HG03565 (cell line): ENCODE measurements at regions not wholly inside any gene's neighbourhood (a gene's known extent, or its start where the extent isn't known, plus 50 kb on each side); places are given as distances from the start of the nearest gene placed in this dataset.
"Not testable (repeated sequence)": the region's sequence is repeated elsewhere in the genome, so short reads cannot be mapped to it uniquely, and the experiment has no call there.

Experiments used
- ATAC-seq: cut with Tn5 transposase; IDR thresholded peaks from one replicate; pipeline ENCODE4 v1.9.1; 2021; ENCODE audit warnings: mild to moderate bottlenecking, moderate library complexity; ENCODE audit not compliant: unreplicated experiment

DNA sequence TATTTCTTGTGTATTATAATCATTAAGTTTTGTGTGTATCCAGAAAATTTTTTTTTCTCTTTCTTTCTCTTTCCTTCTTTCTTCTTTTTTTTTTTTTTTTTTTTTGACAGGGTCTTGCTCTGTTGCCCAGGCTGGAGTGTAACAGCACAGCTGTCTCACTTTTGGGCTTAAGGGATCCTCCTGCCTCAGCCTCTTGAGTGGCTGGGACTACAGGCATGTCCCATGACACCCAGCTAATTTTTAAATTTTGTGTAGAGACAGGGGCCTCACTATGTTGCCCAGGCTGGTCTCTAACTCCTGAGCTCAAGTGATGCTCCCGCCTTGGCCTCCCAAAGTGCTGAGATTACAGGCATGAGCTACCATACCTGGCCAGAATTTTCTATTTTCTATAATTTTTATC lies 120.2 kb upstream of the LDB2 start:
- not testable (repeated sequence) for ATAC-seq

DNA sequence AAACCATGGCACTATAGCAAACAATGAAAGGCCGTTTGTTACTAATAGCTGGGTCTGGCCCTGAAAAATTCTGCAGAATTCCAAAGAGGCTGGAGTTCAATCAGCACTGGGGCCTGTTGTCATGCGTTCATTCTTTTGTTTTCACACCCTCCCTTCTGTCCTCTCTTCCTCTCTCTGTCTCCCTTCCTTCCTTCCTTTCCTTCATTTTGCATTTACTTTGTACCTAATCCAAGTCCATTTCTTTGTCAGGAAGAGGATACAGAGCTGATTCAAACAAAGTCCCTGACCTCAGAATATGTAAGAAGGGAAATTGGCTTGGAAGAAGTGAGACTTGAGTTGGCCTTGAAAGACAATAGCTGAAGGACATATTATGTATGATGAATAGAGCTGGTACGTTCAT lies 119.6 kb upstream of the LDB2 start:
- no peak for ATAC-seq

DNA sequence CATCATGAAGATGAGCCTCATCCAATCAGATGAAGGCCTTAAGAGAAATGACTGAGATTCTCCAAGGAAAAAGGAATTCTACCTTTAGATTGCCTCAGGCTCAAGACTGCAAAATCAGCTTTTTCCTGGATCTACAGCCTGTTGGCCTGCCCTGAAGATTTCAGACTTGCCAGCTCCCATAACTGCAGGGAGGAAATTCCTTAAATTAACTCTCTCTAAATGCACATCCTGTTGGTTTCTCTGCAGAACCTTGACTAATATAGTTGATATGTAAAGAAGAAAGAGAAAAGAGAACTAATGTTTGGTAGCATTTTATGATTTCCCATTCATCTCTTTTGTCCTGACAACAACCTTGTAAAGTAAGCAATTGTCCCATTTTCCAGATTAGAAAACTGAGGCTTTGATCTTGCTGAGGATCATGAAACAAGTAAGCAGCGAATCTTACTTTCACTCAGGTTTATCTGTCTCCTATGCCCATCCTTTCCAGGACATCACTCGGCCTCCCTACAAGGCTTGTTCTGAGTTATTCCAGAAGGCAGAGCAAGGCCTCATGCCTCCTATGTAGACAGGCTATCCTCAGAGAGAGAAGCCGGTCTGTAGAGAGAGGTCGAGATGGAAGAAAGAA lies 115.0 kb upstream of the LDB2 start:
- no peak for ATAC-seq

DNA sequence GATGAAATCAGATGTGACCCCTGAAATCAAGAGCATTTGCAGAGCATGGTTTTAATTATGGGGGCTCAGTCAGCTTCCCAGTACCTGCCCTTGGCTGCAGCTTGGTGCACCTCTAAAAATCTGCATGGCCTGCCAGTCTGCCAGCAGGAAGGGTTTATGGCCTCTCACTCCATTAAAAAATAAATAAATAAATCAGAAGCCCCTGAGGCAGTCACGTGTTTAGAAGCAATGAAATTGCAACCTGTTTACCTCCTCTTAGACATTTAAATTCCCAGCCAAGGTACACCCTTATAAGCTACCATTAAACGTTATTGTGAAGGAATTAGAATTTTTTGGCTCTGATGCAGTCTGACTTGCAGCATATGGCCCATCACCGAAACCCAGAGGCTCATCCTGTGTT lies 114.0 kb upstream of the LDB2 start:
- no peak for ATAC-seq

DNA sequence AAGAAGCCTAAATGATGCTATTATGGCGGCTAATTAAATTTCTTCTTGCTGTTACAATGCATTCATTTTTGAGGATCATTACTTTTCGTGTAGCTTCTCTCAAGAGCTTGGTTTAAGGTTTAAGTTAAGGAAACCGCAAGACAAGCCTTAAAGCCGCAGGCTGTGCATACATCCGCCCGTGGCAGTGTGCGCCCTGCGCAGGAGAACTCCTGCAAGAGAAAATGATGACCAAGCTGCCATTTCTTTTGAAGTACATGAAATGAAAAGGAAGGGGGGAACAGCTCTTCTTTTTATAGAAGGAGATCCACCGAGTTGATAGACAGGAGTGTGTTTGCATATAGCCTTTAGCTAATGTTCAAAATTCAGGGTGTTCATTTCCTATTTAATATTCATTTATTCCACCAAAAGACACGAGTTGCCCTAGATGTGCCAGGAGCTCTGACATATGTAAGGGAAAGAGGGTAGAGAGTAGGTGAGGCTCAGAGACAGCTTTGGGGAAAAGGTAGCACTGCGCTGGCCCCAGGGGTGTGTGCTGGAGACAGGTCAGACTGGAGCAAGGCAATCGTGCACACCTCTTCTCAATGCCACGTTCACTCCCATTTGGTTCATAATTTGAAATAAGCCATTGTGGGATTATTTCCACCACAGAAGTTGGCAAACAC lies 112.1 kb upstream of the LDB2 start:
- no peak for ATAC-seq

DNA sequence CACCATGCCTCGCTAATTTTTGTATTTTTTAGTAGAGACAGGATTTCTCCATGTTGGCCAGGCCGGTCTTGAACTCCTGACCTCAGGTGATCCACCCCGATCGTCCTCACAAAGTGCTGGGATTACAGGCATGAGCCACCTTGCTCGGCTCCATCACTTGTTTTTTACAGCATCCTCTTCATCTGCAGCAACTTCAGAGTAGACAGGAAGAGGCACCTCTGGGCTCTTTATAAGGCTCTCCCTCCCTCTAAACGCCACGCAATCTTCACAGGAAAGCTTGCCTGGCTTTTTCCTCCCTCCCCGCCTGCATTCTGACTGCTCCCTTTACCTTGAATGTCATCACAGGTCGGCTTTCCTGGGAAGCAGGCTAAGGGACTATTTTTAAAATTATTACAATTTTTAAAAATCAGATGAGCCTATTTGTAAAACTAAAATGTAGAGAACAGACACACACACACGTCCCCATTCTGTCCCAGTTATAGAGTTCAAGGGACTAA lies 111.5 kb upstream of the LDB2 start:
- no peak for ATAC-seq

DNA sequence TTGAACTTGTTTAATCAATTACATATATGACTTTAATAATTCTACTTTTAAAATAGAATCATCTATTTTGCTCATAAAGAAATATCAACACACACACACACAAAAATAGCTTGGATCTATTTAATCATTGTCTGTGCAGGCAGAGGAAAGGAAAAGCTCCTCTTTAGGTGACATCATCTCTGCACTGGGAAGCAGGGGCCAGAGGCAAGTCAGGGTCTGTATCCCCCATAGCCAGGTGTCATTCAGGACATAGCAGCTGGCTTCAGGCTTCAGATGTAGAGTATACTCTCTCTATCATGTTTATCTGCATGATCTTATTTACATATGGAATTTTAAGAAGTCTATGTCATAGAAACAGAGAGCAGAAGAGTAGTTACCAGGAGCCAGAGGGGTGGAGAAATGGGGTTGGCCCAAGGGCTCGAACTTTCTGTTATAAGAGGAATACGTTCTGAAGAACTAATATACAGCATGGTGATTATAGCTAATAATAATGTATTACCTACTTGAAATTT lies 110.4 kb upstream of the LDB2 start:
- no peak for ATAC-seq

DNA sequence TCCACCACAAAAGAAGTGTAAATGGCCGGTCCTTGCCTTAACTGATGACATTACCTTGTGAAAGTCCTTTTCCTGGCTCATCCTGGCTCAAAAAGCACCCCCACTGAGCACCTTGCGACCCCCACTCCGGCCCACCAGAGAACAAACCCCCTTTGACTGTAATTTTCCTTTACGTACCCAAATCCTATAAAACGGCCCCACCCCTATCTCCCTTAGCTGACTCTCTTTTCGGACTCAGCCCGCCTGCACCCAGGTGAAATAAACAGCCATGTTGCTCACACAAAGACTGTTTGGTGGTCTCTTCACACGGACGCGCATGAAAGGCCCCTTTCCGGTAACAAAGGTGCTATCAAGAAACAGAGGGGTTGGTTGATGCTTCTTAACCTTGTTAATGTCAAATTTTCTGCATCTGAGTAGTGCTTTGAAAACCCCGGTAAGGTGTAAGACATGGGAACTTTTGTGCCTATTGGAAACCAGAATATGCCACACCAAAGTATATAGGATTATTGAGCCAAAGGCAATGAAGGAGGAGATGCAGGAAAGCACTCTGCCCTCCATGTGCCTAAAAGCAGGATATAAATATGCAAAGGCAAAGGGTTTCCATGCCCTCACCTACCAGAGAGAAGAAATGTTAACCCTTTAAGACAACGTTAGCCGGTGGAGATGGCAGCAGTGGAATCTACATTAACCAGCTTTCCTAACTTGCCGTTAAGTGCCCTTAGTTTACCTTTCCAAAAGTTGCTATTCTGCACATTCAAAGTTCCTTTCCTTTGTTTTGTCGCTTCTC lies 105.4 kb upstream of the LDB2 start:
- ATAC-seq, result not testable (repeated sequence)

DNA sequence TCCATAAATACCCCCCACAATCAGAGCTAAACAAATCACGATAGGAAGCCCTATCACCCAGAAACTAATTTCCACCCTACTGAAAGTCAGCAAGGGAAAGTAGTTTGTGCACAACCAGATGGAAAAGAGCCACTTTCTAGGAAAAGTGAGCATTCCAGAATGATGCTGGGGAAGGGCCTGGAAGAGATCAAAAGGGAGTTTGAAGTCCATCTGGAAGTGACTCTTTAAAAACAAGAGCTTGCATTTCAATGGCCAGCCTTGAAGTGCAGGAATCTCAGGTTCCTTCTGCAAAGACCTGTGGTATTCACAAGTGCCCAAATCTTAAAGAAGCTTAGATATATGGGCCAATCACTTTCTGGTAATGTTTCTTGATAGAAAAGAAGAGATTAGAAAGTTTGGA lies 97.0 kb upstream of the LDB2 start:
- no peak for ATAC-seq

DNA sequence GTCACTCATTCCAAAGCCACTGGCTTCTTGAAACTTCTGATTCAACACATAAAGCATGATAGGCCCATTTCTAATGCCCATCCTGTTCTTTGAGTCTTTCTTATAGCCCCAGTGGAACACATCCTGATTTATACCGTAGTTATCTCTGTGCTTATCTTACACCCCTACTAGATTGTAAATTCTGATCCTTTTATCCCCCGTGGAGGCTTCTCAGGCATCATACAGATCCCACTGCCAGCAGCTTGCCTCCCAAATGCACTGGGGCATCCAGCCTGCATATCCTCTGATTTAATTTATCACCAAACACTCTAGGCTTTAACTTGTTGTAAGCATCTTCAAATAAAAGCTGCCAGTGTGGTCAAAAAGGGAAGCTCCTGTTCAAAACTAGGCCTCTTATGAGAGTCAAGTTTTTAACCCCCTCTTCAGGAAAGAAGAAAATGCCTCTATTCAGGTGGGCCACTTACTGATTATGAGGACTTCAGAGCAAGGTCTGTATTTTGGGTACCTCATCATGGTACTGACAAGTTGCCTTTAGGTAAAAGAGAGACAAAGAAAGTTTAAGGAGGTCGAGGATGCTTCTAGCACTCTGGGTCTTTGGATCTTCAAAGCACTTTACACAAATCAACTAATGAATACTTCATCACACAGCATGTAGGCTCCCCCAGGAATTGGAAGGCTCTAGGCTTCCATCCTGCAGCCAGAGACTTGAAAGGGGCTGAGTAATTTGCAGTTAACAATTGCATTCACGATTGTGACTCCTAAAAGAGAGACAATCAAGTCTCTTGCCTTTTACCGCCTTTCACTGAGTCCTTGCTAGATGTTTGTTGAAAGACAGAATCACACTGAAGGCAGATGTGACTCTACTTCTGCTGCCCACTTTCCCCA lies 95.8 kb upstream of the LDB2 start:
- no peak for ATAC-seq

DNA sequence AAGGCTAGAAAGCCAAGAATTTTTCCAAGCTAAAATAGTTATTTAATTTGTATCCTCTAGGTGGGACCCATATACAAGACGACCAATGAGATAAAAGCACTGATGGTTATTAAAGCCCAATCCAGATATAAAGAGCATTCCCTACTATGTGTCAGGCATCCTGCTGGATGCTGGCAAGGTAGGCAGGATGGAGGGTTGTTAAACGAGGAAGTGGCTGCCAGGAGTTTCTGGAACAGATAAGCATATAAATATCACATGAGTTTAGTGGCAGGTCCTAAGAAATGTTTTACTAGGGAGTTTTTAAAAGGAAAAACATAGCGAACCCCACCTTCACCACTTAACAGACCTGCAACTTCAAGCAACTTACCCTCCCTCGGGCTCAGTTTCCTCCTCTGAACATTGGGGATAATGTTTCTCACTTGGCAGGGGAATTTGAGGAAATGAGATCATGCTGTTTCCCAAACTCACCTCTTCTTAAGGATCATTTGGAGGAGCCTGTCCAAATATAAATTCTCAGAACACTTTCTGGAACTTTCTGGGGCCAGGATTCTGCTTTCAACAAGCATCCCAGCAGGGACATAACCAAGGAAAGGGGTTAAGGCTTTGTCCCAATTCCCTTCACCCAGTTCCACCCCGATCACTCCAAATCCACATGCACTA lies 94.3 kb upstream of the LDB2 start:
- no peak for ATAC-seq

DNA sequence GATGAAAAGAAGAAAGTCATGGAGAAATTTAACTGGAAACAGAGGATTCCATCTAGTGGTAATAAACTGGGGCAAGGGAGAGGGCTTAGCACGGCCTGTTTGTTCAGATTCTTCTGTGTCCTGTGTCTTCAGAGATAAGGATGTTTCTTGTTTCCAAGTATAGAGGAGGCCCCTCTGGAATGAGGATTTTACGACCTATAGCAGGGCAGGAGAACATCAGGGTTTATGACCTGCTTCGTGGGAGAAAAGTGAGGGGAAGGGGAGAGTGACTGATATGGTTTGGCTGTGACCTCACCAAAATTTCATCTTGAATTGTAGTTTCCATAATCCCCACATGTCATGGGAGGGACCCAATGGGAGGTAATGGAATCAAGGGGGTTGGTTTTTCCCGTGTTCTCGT lies 93.0 kb upstream of the LDB2 start:
- no peak for ATAC-seq

DNA sequence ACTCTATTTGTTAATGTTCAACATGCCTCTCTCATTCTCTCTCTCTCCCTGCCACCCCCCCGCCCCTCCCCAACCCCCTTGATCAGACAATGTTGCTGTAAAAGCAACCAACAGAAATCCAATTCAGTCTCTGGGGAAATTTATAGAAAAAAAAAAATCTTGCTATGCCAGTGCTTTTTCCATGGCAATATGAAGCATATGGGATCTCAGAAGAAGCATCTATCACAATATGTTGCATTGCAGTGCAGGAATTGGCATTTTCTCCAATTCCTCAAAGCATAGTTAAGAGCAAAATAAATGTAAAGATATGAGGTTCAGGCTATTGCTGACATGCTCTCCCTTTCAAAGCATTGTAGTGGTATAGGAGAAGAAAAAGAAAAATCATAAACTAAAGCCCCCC lies 90.9 kb upstream of the LDB2 start:
- ATAC-seq, result no peak

DNA sequence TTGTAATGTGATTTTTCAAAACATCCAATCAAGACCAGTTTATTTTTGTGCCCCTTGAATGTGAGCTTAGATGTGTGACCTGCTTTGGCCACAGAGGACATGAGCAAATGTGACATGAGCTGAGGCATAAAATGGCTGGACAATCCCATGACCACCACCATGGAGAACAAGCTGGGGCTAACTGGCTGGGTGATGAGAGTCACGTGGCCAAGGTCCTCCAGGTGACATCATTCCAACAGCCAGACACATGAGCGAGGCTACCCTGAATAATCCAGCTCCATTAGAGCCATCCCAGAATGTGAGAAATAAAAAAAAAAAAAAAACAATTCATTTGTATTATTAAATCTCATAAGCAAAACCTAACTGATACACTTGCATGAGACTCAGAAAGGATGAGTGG lies 90.4 kb upstream of the LDB2 start:
- ATAC-seq, result no peak

DNA sequence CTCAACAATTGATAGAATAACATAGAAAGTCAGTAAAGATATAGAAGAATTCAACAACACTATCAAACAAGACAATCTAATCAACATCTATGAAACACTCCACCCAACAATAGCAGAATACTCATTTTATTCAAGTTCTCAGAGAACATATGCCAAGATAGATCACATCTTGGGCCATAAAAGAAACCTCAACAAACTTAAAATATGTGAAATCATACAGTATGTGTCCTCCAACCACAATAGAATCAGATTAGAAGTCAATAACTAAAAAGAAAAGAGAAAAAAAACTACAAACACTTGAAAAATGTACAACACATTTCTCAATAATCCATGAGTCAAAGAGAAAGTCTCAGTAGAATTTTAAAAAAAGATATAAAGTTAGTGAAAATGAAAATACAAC lies 78.6 kb upstream of the LDB2 start:
- ATAC-seq, result no peak

DNA sequence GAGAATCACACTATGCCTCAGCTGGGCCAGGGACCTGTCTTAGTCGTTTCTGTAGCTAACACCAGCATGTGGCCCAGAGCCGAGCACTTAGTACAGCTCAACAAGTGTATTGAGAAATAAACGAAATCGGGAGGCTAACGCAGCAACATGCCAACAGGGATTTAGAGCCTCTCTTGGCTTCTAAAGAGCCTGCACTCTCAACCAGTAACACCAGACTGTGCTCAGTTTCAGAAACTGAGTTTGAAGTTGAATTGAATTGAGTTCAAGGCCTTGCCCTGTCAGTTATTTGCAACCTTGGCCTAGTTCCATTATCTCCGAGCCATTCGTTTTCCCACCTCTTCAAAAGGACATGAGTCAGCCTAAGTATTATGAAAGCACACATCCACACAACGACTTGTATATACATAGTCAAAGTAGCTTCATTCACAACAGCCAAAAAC lies 71.3 kb upstream of the LDB2 start:
- ATAC-seq, result no peak

DNA sequence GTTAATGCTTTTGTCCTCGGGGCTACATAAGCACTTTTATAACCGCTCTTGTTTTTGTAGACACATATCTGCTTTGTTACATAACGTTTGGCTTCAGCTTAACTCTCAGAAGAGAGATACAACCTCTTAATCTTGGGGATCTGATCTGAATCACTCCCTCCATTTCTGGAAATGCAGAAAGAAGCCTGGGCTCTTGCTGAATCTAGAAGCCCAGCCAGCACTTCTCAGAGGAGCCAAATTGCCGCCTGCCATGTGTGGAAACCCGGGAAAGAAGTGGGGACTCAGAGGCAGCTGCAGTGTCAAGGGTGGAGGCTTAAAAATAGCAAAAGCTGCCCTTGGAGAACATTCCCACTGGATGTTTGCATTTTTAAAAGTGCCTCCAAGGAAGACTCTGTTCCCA lies 69.3 kb upstream of the LDB2 start:
- no peak for ATAC-seq

DNA sequence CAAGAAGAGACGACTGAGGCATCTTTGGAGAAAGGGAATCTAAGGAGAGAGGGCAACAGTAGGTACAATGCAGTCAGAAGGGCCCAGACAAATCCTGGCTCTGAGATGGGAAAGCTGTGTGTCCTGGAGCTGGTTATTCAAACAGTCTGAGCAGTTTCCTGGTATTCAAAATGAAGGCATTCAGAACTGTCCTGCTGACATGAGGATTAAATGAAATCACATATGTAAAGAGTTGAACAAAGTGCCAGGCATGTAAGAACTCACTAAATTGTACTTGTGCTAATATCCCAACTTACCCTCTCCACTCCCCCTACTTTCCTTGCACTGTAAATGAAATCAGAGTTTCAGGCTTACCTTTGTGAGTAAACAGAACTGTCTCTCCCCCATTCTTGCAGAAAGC lies 60.9 kb upstream of the LDB2 start:
- no peak for ATAC-seq

DNA sequence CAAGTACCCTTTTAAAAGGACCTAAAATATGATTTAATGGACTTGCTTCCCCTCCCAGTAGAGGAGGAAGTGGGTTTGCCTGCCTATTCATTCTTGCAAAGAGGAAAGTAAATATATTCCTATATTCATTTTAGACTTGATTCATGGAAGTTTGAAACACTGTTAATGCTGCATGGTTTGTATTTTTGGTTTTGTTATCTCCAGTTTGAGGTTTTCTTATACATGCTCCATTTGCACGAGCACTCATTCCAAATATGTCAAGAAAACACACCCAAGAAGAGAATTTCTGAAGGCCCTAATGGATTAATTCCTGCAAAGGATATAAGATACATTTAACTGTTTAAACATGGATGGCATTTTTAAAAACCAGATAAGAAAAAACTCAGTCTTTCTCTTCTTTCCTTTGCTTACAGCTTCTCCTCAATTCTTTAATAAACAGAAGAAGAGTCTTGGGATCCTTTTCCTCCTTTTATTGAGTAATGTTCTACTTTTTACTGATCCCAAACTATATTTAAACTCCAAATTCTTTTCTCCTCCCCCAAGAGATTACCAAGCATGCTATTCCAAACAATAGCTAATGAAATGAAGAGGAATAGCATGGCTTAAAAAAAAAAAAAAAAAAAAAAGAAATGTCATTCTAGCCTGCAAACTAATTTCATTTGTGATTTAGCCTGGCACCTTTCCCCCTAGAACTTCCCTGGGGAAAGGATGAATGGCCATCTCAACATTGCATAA lies 54.6 kb upstream of the LDB2 start:
- no peak for ATAC-seq

DNA sequence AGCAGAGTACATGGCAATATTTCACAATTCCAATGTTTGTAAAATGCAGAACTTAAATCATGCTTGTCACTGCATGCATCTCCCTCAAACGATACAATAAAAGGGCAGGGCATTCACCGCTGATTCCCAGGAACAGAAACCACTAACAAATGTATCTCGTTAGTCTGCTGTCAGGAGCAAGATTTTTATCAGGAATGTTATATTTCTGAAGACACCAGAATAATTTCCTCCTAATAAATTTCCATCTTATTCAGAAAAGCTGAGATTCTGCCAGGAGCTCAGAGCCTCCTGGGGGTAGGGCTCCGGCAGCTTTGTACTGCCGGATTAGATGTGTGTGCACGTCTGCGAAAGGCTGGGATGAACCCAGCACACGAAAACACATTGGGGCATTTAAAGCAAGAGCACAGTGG lies 54.0 kb upstream of the LDB2 start:
- ATAC-seq, result no peak
